Aorta (tissue), 5 donors: ENCODE measurements at regions not wholly inside any gene's neighbourhood (a gene's known extent, or its start where the extent isn't known, plus 50 kb on each side); places are given as distances from the start of the nearest gene placed in this dataset.

Experiments
- ATAC-seq: fragments of 200-7000 bp; cut with Tn5 transposase; one replicate; pipeline ENCODE4 v1.9.1; 2022; ENCODE audit warnings: moderate library complexity; ENCODE audit not compliant: low FRiP score
- DNase-seq, 2 donors: peaks; one replicate each; pipeline ENCODE4 v3.0.0-alpha.2; 2020
- H3K27ac ChIP-seq, 2 donors: one replicate each; pipeline ENCODE4 v1.5.1; 2013; ENCODE audit warnings: low read length in 2 of 2, mild to moderate bottlenecking in 2 of 2, moderate library complexity in 2 of 2, control low read depth in 1 of 2, inconsistent platforms in 1 of 2, low read depth in 1 of 2
- H3K27me3 ChIP-seq, 2 donors: one replicate each; pipeline ENCODE4 v1.6.1; 2013; ENCODE audit warnings: control low read depth in 1 of 2, low read length in 1 of 2, mild to moderate bottlenecking in 1 of 2, moderate library complexity in 1 of 2; ENCODE audit not compliant: insufficient read depth in 2 of 2, control insufficient read depth in 1 of 2
- H3K36me3 ChIP-seq, 2 donors: one replicate each; pipeline ENCODE4 v1.6.1; 2013; ENCODE audit warnings: control low read depth in 1 of 2, low read length in 1 of 2, mild to moderate bottlenecking in 1 of 2; ENCODE audit not compliant: insufficient read depth in 2 of 2, control insufficient read depth in 1 of 2
- H3K4me1 ChIP-seq, 2 donors: one replicate each; pipeline ENCODE4 v1.6.1; 2013; ENCODE audit warnings: low read length in 2 of 2, control low read depth in 1 of 2, mild to moderate bottlenecking in 1 of 2, moderate library complexity in 1 of 2; ENCODE audit not compliant: insufficient read depth in 2 of 2, control insufficient read depth in 1 of 2
- H3K4me3 ChIP-seq, 2 donors: one replicate each; pipeline ENCODE4 v1.5.1; 2013; ENCODE audit warnings: low read length in 2 of 2, control low read depth in 1 of 2, mild to moderate bottlenecking in 1 of 2
- H3K9me3 ChIP-seq: one replicate; pipeline ENCODE4 v1.6.1; 2013; ENCODE audit warnings: mild to moderate bottlenecking, low read length; ENCODE audit not compliant: control insufficient read depth
- WGBS, 2 donors: extraction: QIAGEN DNeasy Blood & Tissue Kit; methylation state at CpG; one replicate each; pipeline ENCODE4 v1.1.7; 2013; 5-methylcytosine and 5-hydroxymethylcytosine counted together
- intact Hi-C, 2 donors: fragments of 100-400 bp; cut with DNase I; formaldehyde crosslinking; loops; one replicate each; pipeline versions ENCODE4 v1.14.2 to v1.15.0; 2022
- donor health status: healthy with polysubstance abuse.
- donor health status: Bipolar disorder and iron deficiency.
- donor health status: DM: no; HTN: no; CAD: no.
- donor health status: DM: no; HTN: no; CAD: no.
- donor health status: DM: yes; HTN: yes; CAD: no.

- Histone ChIP-seq H3K4me1 (peaks cover 5 to 11% of the 10 kb centered on the region in 2 donors), H3K4me3 (no peak overlapping the region), H3K27ac (no peak overlapping the region), H3K36me3 (no peaks in the 10 kb centered on the region), H3K27me3 (no peaks in the 10 kb centered on the region), H3K9me3 (no peaks in the 10 kb centered on the region)
- intact Hi-C loops = loop anchor here in 1 of 2 donors (10.0 kb wide), 1 partner anchor 108 kb away; the partner anchor contains the start of gene PCDH7
- WGBS, 2 donors = 94 to 96% methylated on average over 2 of the region's 2 CpGs
- no peak for ATAC-seq
- no peak for DNase-seq
Measured at GRCh38 chr4:30832639-30833038, 112.5 kb downstream of the PCDH7 start.

- no peaks in the 10 kb centered on the region for H3K9me3 ChIP-seq
- no peaks in the 10 kb centered on the region for H3K36me3 ChIP-seq
- DNase-seq (no peak), ATAC-seq (no peak)
- intact Hi-C loops = loop anchor here in 1 of 2 donors (10.0 kb wide), 1 partner anchor 108 kb away; the partner anchor contains the start of gene PCDH7
- WGBS, 2 donors = 64 to 88% methylated on average over 2 of the region's 2 CpGs
- H3K27ac ChIP-seq = no peak overlapping the region
- peaks cover 5 to 9% of the 10 kb centered on the region in 2 donors for H3K4me1 ChIP-seq
- H3K27me3 ChIP-seq = no peaks in the 10 kb centered on the region
- H3K4me3 ChIP-seq = no peak overlapping the region
Measured at GRCh38 chr4:30833206-30833605, 113.0 kb downstream of the PCDH7 start.

DNA sequence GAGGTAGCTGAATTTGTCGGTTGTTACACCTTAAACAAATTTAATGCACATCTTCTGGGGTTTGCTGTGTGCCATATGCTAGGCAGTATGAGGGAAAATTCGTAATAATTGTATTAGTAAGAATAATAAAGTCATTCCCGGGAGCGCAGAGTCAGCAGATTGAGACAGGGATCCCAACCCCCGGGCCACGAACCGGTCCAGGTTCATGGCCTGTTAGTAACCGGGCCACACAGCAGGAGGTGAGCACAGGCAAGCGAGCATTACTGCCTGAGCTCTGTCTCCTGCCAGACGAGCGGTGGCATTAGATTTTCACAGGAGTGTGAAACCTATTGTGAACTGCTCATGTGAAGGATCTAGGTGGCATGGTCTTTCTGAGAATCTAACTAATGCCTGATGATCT lies 114.9 kb downstream of the PCDH7 start:
- WGBS, 2 donors = 88 to 89% methylated on average over 11 of the region's 11 CpGs
- no peak overlapping the region for H3K27ac ChIP-seq
- H3K27me3 ChIP-seq = no peaks in the 10 kb centered on the region
- DNase-seq = no peak
- intact Hi-C loops = loop anchor here in 1 of 2 donors (10.0 kb wide), 1 partner anchor 110 kb away; the partner anchor contains the start of gene PCDH7
- H3K9me3 ChIP-seq = no peaks in the 10 kb centered on the region
- no peak for ATAC-seq
- H3K36me3 ChIP-seq = no peaks in the 10 kb centered on the region
- H3K4me1 ChIP-seq = peaks cover 9% of the 10 kb centered on the region in 2 donors
- H3K4me3 ChIP-seq = no peak overlapping the region

GRCh38 chr4:30836231-30836630 lies 116.1 kb downstream of the PCDH7 start:
- Histone ChIP-seq H3K36me3 (no peaks in the 10 kb centered on the region), H3K4me3 (no peak overlapping the region), H3K4me1 (peaks cover 9 to 12% of the 10 kb centered on the region in 2 donors), H3K27me3 (no peaks in the 10 kb centered on the region), H3K9me3 (no peaks in the 10 kb centered on the region), H3K27ac (no peak overlapping the region)
- intact Hi-C loops = loop anchor here in 1 of 2 donors (10.0 kb wide), 1 partner anchor 111 kb away; the partner anchor contains the start of gene PCDH7
- WGBS, 2 donors = 3 to 5% methylated on average over 1 of the region's 1 CpG
- DNase-seq (no peak), ATAC-seq (no peak)

DNA sequence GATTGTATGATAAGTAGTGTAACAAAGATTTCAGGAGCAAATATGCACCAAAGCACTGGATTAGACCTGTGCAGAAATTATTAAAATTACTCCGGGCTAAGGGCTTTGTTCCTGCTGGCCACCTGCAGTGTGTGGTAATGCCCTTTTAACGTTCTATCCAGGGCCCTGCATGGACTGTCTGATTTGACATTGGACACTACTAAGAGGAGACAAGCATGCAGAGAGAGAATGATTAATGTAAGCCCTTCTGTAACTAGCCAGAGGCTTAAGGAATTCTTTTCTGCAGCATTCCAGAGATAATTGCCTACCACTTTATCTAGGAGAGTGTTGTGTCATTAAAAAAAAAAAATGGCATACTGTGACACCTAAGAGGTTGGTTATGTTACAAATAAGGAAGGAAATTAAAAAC lies 117.0 kb downstream of the PCDH7 start:
- ATAC-seq (no peak), DNase-seq (no peak)
- Histone ChIP-seq H3K27ac (no peak overlapping the region), H3K4me1 (peaks cover 9 to 12% of the 10 kb centered on the region in 2 donors), H3K27me3 (no peaks in the 10 kb centered on the region), H3K9me3 (no peaks in the 10 kb centered on the region), H3K4me3 (no peak overlapping the region), H3K36me3 (no peaks in the 10 kb centered on the region)
- WGBS, 2 donors = 47 to 53% methylated on average over 2 of the region's 2 CpGs
- intact Hi-C loops = loop anchor here in 1 of 2 donors (10.0 kb wide), 1 partner anchor 112 kb away; the partner anchor contains the start of gene PCDH7

GRCh38 chr4:30837861-30838260 lies 117.7 kb downstream of the PCDH7 start:
- intact Hi-C loops = loop anchor here in 1 of 2 donors (10.0 kb wide), 1 partner anchor 113 kb away; the partner anchor contains the start of gene PCDH7

DNA sequence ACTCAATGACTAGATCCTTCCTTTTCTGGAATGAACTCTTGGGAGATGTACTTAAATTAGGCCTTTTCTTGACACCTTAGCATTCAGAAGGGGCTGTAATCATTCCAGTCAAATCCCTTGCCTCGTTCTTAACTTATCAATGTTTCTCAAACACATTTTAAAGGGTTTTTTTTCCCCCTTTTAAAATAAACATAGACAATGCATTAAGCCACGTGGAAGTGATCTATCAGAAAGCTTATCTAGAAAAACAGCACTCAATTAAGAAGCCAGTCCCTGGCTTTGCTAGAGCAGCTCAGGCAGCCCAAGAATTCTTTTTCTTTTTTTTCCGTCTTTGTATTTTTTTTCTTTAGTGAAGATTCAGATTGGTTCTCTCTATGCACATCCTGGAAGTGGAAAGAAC lies 118.2 kb downstream of the PCDH7 start:
- peaks cover 8 to 9% of the 10 kb centered on the region in 2 donors for H3K4me1 ChIP-seq
- no peak overlapping the region for H3K4me3 ChIP-seq
- DNase-seq (no peak), ATAC-seq (no peak)
- no peaks in the 10 kb centered on the region for H3K9me3 ChIP-seq
- no peak overlapping the region for H3K27ac ChIP-seq
- WGBS, 2 donors = 29% methylated on average over 3 of the region's 3 CpGs
- no peaks in the 10 kb centered on the region for H3K36me3 ChIP-seq
- intact Hi-C loops = loop anchor here in 1 of 2 donors (10.0 kb wide), 1 partner anchor 114 kb away; the partner anchor contains the start of gene PCDH7
- H3K27me3 ChIP-seq = no peaks in the 10 kb centered on the region

More at GRCh38 chr4:30837861-30838260, 117.7 kb downstream of the PCDH7 start:
- ATAC-seq (no peak), DNase-seq (no peak)
- Histone ChIP-seq H3K27ac (no peak overlapping the region), H3K36me3 (no peaks in the 10 kb centered on the region), H3K4me3 (no peak overlapping the region), H3K4me1 (peaks cover 8 to 9% of the 10 kb centered on the region in 2 donors), H3K27me3 (no peaks in the 10 kb centered on the region), H3K9me3 (no peaks in the 10 kb centered on the region)
- 90 to 97% methylated on average over 2 of the region's 2 CpGs for WGBS, 2 donors

GRCh38 chr4:30839583-30840520 lies 119.7 kb downstream of the PCDH7 start:
- peak; percentile 68 for ATAC-seq
- intact Hi-C loops = loop anchor here in 1 of 2 donors (10.0 kb wide), 1 partner anchor 115 kb away; the partner anchor contains the start of gene PCDH7
- Histone ChIP-seq H3K36me3 (no peaks in the 10 kb centered on the region), H3K27me3 (no peaks in the 10 kb centered on the region), H3K4me1 (peaks cover 2 to 5% of the 10 kb centered on the region in 2 donors), H3K27ac (peak overlapping the region in 1 of 2 donors; percentile 25), H3K4me3 (no peak overlapping the region), H3K9me3 (no peaks in the 10 kb centered on the region)
- 27 to 32% methylated on average over 6 of the region's 6 CpGs for WGBS, 2 donors
- DNase-seq = peak in 1 of 2 donors; percentile 48
